Ovary (tissue), 1 donor: ENCODE measurements at regions not wholly inside any gene's neighbourhood (a gene's known extent, or its start where the extent isn't known, plus 50 kb on each side); places are given as distances from the start of the nearest gene placed in this dataset.

Experiments
- EP300 ChIP-seq: sonication (generic); formaldehyde crosslinking; IDR thresholded peaks from one replicate; pipeline ENCODE4 v1.6.1; 2017; ENCODE audit warnings: antibody characterized with exemption
- POLR2A ChIP-seq: fragments of 450-650 bp; IDR thresholded peaks from one replicate; pipeline ENCODE4 v1.6.1; 2017; ENCODE audit warnings: antibody characterized with exemption, mild to moderate bottlenecking, moderate library complexity

GRCh38 chr16:85536411-85537330, 76.5 kb upstream of the GSE1 start:
- TF ChIP-seq POLR2A (no peak), EP300 (no peak)
